T-helper 2 cell treated with Interferon-gamma antibody and Interleukin-4, amounts not matched to agents 100 ng/mL and 5 ng/mL, for 36 hours (primary cell): ENCODE measurements at regions not wholly inside any gene's neighbourhood (a gene's known extent, or its start where the extent isn't known, plus 50 kb on each side); places are given as distances from the start of the nearest gene placed in this dataset.

Experiments
- intact Hi-C: fragments of 100-400 bp; cut with micrococcal nuclease; formaldehyde crosslinking; loops from one replicate; pipeline ENCODE4 v1.15.1; 2023

DNA sequence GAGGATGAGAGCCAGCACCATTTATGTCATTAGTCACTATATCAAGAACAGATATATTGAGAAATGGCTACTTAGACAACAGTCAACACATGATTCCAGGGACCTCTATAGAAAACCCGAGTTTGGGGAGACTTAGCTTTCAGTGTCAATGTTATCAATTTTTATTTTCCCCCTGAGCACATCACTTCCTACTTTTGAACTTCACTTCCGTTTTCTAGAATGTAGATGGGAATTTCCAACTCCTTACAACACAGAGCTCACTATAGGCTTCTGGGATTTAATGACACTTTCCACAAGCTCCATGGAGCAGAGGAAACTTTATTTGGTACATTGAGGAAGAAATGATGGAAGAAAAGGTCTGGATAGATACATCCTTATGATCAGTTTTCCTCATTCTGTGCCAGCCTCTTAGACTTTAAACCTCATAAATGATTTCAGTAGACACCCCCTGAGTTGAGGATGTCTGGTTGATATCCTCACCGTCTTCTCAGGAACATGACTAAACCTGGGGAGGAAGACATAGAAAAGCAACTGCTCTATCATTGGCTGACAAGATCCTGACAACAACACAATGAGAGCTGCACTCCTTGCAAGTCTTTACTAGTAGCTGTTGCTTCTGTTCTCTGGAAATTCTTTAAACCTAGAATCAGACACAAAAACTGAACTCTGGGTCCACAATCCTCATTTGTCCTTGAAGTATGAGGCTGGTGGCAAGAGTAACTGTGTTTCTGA lies 449.4 kb upstream of the OR4E1 start:
- intact Hi-C loops, result loop anchor here (5.0 kb wide), 1 partner anchor 429 kb away; no protein-coding TSS in a partner anchor

DNA sequence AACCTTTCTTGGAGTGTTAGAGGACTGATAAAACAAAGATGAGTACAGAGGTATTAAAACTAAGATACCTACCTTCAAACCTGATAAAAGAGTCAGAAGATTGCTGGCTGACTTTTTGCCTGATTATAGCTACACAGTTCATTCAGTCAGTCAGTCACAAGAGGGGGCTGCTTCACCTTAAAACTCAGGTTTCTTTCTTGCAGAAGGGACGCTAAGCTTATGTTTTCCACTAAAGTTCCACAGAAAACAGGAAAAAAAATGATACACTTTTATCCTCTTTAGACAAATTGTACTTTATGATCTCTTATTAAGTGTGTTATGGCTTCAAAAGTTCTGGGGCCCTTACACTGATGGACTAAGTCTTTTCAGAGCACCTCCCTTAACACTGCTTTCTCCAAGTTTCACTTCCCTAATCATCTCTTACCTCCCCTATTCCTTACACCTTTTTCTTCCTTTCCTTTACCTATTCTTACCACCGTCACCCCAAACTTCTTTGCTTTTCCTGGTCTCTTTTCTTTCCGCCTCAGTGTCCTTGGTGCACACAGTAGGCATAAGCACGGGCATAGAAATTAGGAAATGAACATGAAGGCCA lies 448.7 kb upstream of the OR4E1 start:
- intact Hi-C loops, result loop anchor here (5.0 kb wide), 1 partner anchor 430 kb away; no protein-coding TSS in a partner anchor

DNA sequence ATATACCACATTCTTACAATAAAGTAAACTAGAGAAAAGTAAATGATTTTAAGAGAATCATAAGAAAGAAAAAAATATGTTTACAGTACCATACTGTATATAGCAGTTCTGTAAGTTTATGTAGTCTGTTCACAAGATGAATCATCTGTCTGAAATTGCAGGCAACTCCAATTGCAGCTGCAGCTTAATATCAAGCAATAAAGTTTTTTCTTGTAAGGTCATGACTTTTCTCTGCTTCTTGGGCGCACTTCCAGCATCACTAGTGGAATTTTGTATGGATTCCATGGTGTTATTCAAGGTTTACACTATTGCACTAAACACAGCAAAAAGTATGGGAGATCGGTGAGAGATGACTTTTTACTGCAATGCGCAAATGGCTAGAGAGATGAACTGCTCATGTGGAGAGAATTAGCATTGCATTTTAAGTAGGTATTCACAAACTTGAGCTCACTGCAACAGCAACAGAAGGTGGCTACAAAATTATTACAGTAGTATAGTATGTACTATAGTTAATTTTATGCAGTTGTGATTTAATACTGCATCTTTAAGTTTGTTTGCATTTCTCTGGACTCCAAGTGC lies 445.4 kb upstream of the OR4E1 start:
- intact Hi-C loops, result no loop called here

DNA sequence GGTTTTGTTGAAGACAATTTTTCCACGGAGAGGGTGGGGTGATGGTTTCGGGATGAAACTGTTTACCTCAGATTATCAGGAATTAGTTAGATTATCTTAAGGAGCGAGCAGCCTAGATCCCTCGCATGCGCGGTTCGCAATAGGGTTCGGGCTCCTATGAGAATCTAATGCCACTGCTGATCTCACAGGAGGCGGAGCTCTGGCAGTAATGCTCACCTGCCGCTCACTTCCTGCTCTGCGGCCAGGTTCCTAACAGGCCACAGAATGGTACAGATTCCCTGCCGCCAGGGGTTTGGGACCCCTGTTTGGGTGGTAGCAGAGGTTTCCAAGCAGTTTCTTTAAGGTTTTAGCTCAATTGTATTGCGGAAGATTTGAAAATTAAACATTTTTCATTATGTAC lies 439.8 kb upstream of the OR4E1 start:
- intact Hi-C loops, result loop anchor here (5.0 kb wide), 2 partner anchors 41 to 444 kb away; no protein-coding TSS in a partner anchor

DNA sequence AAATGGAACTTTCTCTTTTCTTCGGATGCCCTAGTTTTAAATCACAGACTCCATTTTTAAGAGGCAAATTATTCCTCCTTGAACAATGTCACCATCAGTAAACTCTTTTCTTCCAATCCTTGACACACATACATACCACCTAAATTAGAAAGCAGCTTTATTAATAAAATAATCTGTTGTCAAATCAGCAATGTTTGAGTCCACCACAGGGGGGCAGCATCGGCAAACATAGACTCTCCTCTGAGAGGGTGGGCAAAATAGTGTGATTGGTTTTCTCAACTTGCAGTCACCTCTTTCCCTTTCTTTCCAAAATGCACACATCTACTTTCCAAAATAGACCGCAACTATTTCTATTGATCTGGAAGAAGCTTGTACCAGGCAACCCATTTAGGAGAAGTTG lies 438.4 kb upstream of the OR4E1 start:
- intact Hi-C loops, result loop anchor here (5.0 kb wide), 2 partner anchors 40 to 445 kb away; no protein-coding TSS in a partner anchor

DNA sequence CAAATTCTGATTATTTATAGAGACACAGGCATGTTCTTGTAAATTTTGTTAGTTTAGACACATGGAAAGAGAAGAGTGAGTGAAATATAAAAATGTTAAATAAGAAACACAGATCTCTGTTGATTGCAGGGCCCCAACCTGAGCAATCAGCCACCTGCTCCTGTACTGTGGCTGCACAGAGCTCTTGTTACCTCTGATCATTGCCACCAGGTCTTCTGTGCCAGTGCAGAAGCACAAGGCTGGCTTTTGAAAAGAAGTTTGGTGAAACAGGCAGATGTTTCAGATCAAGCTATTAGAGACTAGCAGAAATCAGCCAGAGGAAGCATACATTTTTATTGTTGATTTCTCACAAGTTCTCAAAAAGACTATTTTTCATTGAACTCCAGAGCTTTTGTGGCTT lies 434.1 kb upstream of the OR4E1 start:
- intact Hi-C loops, result no loop called here

DNA sequence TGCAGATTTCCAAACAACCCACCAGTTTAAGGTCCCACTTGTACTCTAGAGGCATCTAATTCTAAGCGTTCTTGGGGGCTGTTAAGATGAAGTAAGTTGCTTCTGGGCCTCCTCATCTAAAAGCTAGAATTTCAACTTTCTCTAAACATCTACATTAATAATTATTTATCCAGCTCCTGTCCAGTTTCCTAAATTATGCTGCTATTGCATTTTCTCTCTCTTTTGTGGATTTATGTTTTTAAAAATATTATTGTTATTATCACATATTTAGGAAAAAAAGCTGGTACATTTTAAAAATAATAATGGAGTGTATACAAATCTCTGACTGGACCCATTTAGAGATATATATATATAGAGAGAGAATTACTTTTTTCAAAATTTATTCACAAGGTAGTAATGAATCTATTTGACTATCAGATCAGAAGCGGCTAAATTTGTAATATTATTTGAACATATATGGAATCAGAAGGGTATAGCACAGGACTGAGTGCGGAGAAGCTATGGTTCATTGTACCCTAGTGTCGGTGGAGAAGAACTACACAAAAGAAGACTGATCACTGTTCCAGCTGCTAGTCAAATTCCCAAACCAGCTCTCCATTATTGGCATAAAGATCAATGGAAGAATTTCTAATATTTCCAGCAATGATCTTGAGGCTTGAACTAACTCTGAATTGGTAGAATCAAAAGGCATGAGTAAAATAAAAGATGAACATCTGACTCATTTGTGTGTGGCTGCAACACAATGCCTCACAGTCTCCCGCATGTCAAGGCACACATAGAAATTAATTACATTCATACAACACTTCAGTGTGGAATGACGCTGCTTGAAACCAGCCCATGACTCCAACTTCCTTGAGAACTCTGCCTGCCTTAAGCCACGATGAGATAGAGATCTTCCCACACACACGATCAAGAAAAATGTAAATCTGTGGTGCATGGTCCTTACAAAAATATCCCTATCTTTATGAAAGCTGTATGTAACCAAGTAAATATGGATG lies 433.4 kb upstream of the OR4E1 start:
- intact Hi-C loops, result no loop called here

DNA sequence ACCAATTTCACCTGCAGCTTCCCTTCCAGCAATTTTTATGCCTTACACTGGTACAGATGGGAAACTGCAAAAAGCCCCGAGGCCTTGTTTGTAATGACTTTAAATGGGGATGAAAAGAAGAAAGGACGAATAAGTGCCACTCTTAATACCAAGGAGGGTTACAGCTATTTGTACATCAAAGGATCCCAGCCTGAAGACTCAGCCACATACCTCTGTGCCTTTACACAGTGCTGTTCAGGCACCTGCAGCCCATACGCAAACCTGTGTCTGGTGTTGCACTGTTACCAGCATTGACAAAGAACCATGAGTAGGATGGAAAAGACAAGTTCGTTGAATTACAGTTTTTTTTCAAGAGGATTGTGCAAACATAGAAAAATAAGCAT lies 432.0 kb upstream of the OR4E1 start:
- intact Hi-C loops, result no loop called here

DNA sequence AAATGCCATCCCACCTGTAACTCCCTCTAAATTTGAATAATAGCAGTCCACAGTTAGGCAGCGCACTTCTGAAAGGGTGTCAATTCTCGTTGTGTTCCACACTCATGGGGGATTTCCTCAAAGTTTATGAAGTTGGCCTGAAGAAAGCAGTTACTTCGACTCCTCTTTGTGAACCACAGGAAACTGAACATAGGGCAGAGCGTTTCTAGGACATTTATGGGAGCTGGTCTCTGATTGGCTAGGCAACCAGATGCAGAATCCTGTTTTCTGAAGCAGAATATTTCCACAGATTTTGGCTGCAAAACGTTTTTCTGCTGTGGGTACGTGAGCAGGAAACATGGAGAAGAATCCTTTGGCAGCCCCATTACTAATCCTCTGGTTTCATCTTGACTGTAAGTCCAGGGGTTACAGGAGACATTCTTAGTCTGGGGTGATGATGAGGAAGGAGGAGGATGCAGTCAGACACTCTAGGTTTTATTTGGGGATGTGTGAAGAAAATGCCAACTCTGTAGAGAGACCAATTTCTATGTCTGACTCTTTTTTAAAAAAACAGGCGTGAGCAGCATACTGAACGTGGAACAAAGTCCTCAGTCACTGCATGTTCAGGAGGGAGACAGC lies 431.5 kb upstream of the OR4E1 start:
- intact Hi-C loops, result no loop called here

DNA sequence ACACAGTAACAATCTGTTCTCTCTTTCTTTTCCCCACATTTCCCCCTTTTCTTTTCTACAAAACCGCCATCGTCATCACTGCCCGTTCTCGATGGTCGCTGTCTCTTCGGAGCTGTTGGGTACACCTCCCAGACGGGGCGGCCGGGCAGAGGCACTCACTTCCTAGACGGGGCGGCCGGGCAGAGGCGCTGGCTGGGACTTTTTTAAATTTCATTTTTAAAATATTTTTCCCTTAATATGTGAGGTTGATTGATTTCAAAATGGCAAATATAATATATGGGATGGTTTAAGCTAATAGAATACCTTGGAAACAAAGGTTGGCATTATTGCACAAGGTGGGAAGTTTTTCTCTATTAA lies 427.1 kb upstream of the OR4E1 start:
- intact Hi-C loops, result loop anchor here (1.0 kb wide), 2 partner anchors 16 to 53 kb away; no protein-coding TSS in a partner anchor

DNA sequence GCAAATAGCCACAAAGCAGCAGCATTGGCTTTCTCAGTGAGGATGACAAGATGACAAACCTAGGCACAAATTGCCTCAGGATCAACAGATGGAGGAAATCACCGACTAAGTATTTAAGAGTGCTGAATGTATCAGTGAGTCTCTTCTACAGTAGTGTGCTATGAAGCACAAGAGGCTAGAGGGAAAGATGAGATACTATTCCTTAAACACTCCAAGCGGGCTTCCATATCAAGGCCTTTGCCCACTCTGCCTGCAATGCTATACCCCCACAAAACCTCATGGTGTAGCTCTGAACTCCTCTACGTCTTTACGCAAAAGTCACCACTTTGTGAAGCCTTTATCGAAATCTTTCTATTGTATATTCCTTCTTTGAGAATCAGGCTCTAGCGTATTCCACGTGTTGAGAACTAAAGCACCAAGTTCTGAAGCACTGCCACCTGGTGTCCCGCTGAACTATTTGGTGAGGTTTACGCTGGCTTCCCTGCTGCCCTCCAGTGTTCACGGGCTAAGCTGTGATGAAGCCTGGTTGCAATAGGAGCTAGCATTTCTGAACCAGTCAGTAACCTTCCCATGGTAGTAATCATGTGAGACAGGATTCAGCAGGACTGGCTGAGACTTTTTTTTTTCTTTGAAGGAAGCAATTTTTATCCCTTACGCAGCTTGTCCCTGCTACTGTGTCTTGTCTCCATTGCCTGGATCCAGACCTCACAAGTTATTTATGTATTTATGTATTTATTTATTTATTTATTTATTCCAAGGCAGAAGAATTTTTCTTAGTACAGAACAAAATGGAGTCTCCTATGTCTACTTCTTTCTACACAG lies 426.5 kb upstream of the OR4E1 start:
- intact Hi-C loops, result loop anchor here (1.0 kb wide), 2 partner anchors 16 to 53 kb away; no protein-coding TSS in a partner anchor

DNA sequence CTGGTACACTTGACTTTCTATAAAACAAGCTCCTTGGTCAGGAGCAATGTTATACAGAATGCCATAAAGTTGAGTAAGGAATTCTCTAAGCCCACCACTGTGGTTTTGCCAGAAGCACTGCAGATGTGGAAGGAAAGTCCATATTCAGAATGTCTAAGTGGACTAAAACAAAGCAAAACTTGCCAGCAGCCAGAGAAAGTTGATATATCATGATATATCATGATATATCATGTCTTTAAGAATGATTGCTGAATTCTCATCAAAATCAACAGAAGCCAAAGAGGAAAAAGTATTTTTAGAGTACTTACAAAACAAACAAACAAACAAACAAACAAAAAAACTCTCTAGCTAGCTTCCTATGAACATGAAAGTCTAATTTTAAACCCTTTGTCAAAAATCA lies 424.8 kb upstream of the OR4E1 start:
- intact Hi-C loops, result no loop called here

DNA sequence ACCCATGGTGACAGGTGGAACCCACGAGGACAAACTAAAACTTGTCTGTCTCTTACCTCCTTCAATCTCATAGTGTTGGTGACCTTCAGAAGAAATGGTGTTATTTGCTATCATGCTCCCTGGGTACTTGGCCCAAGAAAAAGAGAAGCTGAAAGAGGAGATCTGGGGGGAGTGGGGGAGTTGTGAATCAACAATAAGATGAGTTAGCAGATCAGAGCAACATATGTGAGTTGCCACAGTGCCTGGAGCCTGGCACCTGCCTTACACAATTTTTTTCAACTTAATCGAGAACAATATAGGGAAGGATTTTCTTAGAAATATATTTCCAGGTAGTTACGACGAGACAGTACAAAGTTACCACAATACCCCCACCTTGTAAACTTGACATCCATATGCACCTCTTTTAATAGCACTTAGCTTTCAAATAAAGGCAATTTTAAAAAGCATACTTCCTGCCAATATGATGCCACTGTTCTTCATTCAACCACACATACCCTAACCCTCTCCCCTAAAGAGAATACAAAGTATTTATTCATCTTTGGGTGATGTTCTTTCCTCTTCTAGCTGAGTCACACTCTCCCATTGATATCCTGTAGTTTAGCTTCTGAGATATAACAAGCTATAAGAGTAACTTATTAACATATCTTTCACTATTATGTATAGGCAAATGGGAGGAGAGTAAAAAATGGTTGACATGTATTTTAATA lies 424.1 kb upstream of the OR4E1 start:
- intact Hi-C loops, result no loop called here

DNA sequence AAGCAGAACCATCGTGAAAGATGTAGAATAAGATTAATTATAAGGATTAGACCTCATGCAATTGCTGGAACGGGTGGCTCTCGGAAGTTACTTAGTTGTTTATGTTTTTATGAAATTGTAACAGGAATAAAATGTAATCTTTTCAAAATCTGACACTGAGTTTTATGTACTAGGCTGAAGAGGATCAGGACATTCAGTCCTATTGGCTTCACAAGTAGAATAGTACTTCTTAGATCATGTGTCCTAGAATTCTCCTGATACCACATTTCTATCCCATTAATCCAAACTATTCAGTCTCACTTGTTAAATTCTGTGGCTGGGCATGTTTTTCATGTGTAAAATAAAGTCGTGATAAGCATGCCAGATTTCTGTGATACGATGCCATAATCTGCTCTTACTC lies 423.5 kb upstream of the OR4E1 start:
- intact Hi-C loops, result no loop called here

DNA sequence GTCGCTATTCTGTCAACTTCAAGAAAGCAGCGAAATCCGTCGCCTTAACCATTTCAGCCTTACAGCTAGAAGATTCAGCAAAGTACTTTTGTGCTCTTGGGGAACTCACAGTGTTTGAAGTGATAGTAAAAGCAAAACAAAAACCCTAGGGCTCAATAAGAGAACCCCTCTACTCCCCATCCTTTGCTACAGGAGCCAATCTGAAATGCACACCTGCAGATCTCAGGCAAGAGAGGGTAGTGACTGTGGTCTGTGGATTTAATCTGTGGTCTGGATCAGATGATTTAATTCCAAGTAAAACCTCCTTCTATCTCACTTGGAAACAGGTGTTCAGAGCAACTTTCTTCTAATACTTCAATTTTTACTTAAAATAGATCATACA lies 422.9 kb upstream of the OR4E1 start:
- intact Hi-C loops, result loop anchor here (1.0 kb wide), 2 partner anchors 10 to 25 kb away; no protein-coding TSS in a partner anchor

DNA sequence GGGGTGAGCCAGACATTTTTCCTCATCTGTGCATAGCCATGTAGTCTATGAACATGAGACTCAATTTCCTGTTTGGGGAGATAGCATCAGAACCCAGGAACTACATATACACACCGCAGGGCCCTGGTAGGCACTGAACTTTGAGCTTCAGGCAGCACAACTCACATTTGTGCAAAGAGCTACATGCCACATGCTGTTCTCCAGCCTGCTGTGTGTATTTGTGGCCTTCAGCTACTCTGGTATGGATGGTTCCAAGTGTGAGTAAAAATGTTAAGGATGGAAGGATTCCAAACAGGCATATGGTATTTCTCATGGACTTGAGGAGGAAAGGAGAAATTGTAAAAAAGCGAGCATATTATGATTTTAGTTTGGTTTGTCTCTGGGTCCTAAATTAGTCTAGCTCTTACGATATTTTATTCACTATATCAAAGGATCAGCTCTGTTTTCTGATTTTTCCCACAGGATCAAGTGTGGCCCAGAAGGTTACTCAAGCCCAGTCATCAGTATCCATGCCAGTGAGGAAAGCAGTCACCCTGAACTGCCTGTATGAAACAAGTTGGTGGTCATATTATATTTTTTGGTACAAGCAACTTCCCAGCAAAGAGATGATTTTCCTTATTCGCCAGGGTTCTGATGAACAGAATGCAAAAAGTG lies 422.4 kb upstream of the OR4E1 start:
- intact Hi-C loops, result loop anchor here (1.0 kb wide), 2 partner anchors 10 to 25 kb away; no protein-coding TSS in a partner anchor

DNA sequence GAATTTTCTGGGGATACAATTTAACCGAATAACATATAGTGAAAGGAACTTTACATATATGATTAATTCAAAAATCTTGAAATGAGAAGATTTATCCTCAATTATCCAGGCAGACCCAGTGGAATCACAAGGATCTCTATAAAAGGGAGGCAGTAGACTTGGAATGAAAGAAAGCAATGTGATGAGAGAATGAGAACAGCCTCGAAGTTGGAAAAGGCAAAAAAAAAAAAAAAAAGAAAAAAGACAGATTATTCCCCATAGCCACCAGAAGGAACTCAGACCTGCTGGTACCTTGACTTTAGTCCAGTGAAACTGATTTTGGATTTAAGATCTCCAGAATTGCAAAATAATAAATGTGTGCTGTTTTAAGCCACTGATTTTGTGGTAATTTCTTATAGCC lies 416.3 kb upstream of the OR4E1 start:
- intact Hi-C loops, result no loop called here

DNA sequence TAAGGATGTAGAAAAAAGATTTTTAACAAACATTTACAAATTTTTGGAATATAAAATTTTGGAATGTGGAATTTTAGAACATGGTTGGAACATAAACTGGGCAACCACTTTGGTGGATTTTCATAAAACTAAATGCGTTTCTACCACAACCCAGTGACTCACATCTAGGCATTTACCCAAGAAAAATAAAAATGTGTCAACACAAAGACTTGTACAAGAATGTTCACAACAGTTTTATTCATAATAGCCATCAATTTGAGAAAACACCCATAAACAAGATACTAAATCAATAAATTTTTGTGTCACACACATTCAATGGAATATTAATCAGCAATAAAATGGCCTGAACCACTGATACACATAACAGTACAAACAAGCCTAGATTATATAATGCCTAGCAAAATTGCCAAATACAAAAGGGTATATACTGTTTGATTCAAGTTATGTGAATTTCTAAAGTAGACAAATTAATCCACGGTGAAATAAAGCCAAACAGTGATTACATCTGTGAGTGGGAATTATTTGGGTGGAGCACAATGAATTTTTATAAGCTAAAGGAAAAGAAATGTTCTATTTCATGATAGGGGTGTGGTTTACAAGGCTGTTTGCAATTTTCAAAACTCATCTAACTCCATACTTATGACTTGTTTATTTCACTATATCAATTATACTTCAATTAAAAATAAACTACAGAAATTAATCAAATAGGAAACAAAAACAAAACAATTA lies 415.2 kb upstream of the OR4E1 start:
- intact Hi-C loops, result no loop called here
